Neural progenitor cell (in vitro differentiated cells): ENCODE measurements at regions not wholly inside any gene's neighbourhood (a gene's known extent, or its start where the extent isn't known, plus 50 kb on each side); places are given as distances from the start of the nearest gene placed in this dataset.

Source experiments
- CTCF ChIP-seq: fragments of 200-600 bp; sonication (generic); IDR thresholded peaks from 2 replicates; pipeline ENCODE4 v1.5.1; 2017; ENCODE audit warnings: antibody characterized with exemption, mild to moderate bottlenecking
- EZH2 ChIP-seq: fragments of 200-600 bp; sonication (generic); IDR thresholded peaks from 2 replicates; pipeline ENCODE4 v1.6.1; 2017; ENCODE audit warnings: antibody characterized with exemption, mild to moderate bottlenecking, moderate library complexity
- EZH2phosphoT487 ChIP-seq: fragments of 200-600 bp; sonication (generic); IDR thresholded peaks from 2 replicates; pipeline ENCODE4 v1.6.1; 2017; ENCODE audit warnings: antibody characterized with exemption

DNA sequence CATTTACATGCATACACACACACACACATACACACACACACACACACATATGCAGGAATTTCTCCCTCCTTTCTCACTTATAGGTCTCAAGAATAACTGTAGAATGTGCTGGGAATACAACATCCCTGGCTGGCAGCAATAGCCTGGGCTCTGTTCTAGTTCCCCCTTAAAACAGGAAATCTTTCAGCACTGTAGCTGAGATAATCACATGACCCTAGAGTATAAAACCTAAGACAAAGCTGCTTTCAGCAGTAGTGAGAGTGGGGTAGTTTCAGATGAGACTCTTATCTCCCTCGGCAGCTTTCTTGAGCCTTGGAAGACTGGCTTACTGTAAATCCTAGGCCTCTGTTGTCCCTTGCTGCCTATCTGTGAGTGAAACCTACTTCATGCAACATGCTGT is 137.4 kb upstream of the AKR1E2 start:
- TF ChIP-seq CTCF, result no peak
- TF ChIP-seq EZH2, result no peak
- TF ChIP-seq EZH2phosphoT487, result no peak
